ENCODE measurements at regions not wholly inside any gene's neighbourhood (a gene's known extent, or its start where the extent isn't known, plus 50 kb on each side); places are given as distances from the start of the nearest gene placed in this dataset.

DNA sequence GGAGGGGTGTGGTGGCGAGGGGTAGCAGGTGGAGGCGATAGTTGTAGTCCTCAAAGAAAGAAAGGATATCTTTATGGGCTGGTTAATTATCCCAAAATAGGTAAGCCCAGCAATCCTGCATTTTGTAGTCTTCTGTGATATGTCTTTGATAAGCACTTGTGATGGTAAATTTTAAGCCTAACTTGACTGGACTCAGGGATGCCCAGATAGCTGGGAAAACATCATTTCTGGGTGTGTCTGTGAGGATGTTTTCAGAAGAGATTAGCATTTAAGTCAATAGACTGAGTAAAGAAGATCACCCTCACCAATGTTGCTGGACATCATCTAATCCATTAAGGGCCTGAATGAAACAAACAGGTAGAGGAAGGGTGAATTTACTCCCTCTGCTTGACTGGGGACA lies 124.8 kb upstream of the RIPOR2 start:
- no peak for FAIRE-seq
- H3K27me3 ChIP-seq (ENCODE audit: control insufficient read depth, insufficient read depth, low read length), result no peaks in the 10 kb centered on the region
- no peaks in the 10 kb centered on the region for H3K36me3 ChIP-seq (ENCODE audit: control insufficient read depth, insufficient read depth, low read length)
- TF ChIP-seq, protein P1, sequence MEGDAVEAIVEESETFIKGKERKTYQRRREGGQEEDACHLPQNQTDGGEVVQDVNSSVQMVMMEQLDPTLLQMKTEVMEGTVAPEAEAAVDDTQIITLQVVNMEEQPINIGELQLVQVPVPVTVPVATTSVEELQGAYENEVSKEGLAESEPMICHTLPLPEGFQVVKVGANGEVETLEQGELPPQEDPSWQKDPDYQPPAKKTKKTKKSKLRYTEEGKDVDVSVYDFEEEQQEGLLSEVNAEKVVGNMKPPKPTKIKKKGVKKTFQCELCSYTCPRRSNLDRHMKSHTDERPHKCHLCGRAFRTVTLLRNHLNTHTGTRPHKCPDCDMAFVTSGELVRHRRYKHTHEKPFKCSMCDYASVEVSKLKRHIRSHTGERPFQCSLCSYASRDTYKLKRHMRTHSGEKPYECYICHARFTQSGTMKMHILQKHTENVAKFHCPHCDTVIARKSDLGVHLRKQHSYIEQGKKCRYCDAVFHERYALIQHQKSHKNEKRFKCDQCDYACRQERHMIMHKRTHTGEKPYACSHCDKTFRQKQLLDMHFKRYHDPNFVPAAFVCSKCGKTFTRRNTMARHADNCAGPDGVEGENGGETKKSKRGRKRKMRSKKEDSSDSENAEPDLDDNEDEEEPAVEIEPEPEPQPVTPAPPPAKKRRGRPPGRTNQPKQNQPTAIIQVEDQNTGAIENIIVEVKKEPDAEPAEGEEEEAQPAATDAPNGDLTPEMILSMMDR (IDR thresholded peaks at IDR 0.05; ENCODE audit: insufficient read depth, low read length, severe bottlenecking), result no peak
- H3K4me3 ChIP-seq (ENCODE audit: low read depth, low read length), result no peak overlapping the region
- no peak for DNase-seq (ENCODE audit: low read depth)

DNA sequence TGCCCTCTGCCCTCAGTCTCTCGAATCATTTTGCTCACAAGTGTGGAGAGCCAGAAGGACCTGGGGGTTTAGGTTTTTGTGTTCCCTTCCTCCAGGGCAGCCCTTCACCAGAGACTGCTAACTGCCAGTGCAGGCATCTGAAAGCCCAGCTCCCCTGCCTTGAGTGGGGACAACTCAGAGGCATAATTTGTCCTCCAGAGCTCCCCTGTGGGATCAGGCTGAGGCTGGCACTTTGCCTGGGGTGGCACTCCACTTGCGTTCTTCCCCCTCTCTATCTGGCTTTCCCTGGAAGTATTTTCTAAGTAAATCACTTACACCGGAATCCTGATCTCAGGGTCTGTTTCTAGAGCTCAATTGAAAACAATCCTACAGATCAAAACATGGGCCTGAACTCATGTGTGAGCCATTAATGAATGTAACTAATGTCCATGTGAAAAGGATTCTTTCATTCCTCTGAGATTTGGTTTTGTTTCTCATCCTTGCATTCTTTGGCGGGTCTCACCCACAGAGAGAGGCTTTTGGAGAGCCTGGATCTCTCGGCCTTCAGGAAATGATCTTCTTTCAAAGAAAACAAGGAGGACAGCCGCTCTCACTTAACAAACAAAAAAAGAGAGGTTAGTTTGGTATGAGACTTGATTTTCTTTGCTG lies 125.7 kb upstream of the RIPOR2 start:
- H3K27me3 ChIP-seq (ENCODE audit: control insufficient read depth, insufficient read depth, low read length), result no peaks in the 10 kb centered on the region
- H3K4me3 ChIP-seq (ENCODE audit: low read depth, low read length), result no peak overlapping the region
- H3K36me3 ChIP-seq (ENCODE audit: control insufficient read depth, insufficient read depth, low read length), result no peaks in the 10 kb centered on the region
- DNase-seq (ENCODE audit: low read depth) (no peak), FAIRE-seq (no peak)
- TF ChIP-seq, protein P1 (IDR thresholded peaks at IDR 0.05; ENCODE audit: insufficient read depth, low read length, severe bottlenecking), result no peak

DNA sequence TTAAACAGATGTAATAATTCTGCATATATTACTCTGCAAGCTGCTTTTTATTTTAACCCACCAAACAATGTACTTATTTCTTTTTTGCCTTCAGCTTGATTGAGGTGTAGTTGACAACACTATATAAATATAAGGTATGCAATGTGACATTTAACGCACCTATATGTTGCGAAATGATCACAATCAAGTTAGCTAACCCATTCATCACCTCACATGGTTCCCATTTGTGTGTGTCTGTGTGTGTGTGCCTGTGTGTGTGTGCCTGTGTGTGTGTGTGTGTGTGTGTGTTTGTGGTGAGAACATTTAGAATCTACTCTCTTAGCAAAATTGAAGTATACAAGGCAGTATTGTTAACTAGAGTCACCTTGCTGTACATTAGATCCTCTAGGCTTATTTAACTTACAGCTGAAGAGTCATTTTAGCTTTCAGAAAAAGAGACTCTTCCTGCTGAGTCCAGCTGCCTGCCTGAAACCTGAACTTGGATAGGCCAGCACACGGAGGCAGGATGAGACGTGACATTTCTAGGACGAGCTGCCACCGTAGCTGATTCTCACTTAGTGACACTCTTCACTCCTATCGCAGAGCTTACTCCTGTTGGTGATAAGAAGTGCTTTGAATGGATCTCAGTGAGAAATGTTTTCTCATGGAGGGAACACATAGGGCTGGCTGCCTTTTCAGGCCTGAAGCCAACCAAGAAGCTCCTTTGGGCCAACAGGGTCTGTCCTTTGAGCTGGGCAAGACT lies 126.5 kb upstream of the RIPOR2 start:
- DNase-seq (ENCODE audit: low read depth), result no peak
- FAIRE-seq, result no peak
- TF ChIP-seq, protein P1 (IDR thresholded peaks at IDR 0.05; ENCODE audit: insufficient read depth, low read length, severe bottlenecking), result no peak
- H3K36me3 ChIP-seq (ENCODE audit: control insufficient read depth, insufficient read depth, low read length), result no peaks in the 10 kb centered on the region
- H3K27me3 ChIP-seq (ENCODE audit: control insufficient read depth, insufficient read depth, low read length), result no peaks in the 10 kb centered on the region
- no peak overlapping the region for H3K4me3 ChIP-seq (ENCODE audit: low read depth, low read length)

DNA sequence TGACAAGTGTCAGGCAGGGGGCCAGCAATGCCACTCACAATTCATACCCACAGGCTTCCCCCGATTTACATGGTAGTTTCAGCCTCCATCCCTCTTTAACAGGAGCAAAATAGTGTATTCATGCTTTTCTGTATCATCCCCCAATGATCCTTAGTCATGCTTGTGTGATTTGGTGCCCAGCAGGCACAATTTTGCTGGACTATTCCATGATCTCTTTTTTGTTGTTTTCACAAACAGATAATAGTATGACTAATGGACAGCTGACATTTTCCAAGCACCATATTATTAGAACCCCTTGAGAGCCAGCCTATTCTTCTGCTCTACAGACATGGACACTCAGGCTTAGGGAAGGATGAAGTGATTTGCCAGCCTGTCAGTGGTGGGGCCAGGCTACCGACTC lies 128.2 kb upstream of the RIPOR2 start:
- no peaks in the 10 kb centered on the region for H3K27me3 ChIP-seq (ENCODE audit: control insufficient read depth, insufficient read depth, low read length)
- no peaks in the 10 kb centered on the region for H3K36me3 ChIP-seq (ENCODE audit: control insufficient read depth, insufficient read depth, low read length)
- TF ChIP-seq, protein P1 (IDR thresholded peaks at IDR 0.05; ENCODE audit: insufficient read depth, low read length, severe bottlenecking), result no peak
- FAIRE-seq (no peak), DNase-seq (ENCODE audit: low read depth) (no peak)
- H3K4me3 ChIP-seq (ENCODE audit: low read depth, low read length), result no peak overlapping the region

DNA sequence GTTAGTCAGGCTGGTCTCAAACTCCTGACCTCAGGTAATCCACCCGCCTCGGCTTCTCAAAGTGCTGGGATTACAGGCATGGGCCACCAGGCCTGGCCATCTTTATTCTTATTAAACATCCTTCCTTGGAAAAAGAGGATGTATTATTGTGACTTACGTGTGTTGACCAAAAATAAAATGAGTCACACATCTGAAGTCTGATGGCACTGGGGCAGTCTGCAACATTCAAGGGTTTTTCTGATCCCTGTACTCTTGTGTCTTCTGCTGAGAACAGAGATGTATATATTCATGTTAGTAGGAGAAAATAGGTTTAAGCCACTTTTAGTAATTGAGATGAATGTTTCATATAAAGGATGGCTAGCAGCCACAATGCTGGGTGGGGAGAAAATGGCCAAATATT lies 129.9 kb upstream of the RIPOR2 start:
- FAIRE-seq (no peak), DNase-seq (ENCODE audit: low read depth) (no peak)
- Histone ChIP-seq H3K36me3 (ENCODE audit: control insufficient read depth, insufficient read depth, low read length) (no peaks in the 10 kb centered on the region), H3K27me3 (ENCODE audit: control insufficient read depth, insufficient read depth, low read length) (no peaks in the 10 kb centered on the region), H3K4me3 (ENCODE audit: low read depth, low read length) (no peak overlapping the region)
- TF ChIP-seq, protein P1 (IDR thresholded peaks at IDR 0.05; ENCODE audit: insufficient read depth, low read length, severe bottlenecking), result no peak

All from bronchial epithelial cell (primary cell).